SK-N-SH treated with all-trans-retinoic acid at 6 μM for 48 hours (cell line): ENCODE measurements at regions not wholly inside any gene's neighbourhood (a gene's known extent, or its start where the extent isn't known, plus 50 kb on each side); places are given as distances from the start of the nearest gene placed in this dataset.

ENCODE experiments used
- ISL1 ChIP-seq: fragments of 250-450 bp; sonication (Bioruptor Pico); IDR thresholded peaks from 2 replicates; pipeline ENCODE4 v2.1.2; 2022; ENCODE audit warnings: mild to moderate bottlenecking, moderate library complexity
- OSR1 ChIP-seq: fragments of 250-450 bp; sonication (Bioruptor Pico); IDR thresholded peaks from 2 replicates; pipeline ENCODE4 v1.8.0; 2022; ENCODE audit warnings: moderate library complexity, mild to moderate bottlenecking, inconsistent platforms
- SNAI2 ChIP-seq: fragments of 250-450 bp; sonication (Bioruptor Pico); IDR thresholded peaks from 2 replicates; pipeline ENCODE4 v1.5.0; 2020; ENCODE audit warnings: mild to moderate bottlenecking, moderate library complexity
- TCF4 ChIP-seq: fragments of 250-450 bp; sonication (Bioruptor Pico); IDR thresholded peaks from 2 replicates; pipeline ENCODE4 v1.8.0; 2021; ENCODE audit warnings: mild to moderate bottlenecking, moderate library complexity, borderline replicate concordance
- ZFP3 ChIP-seq: fragments of 250-450 bp; sonication (Bioruptor Pico); IDR thresholded peaks from 2 replicates; pipeline ENCODE4 v1.5.0; 2020; ENCODE audit warnings: mild to moderate bottlenecking, moderate library complexity
- ZNF565 ChIP-seq: fragments of 450-650 bp; formaldehyde crosslinking; conservative IDR thresholded peaks from 2 replicates; pipeline ENCODE4 v1.5.0; 2020; ENCODE audit warnings: low read depth, mild to moderate bottlenecking, moderate library complexity
- ZNF70 ChIP-seq: fragments of 450-650 bp; formaldehyde crosslinking; IDR thresholded peaks from 2 replicates; pipeline ENCODE4 v1.5.0; 2020; ENCODE audit warnings: mild to moderate bottlenecking, moderate library complexity
- TF ChIP-seq, protein P1 (sequence below): fragments of 250-450 bp; sonication (Bioruptor Pico); IDR thresholded peaks from 2 replicates; pipeline ENCODE4 v1.8.0; 2020; ENCODE audit warnings: mild to moderate bottlenecking, moderate library complexity, borderline replicate concordance
- TF ChIP-seq, protein P2 (sequence below): fragments of 250-450 bp; sonication (Bioruptor Pico); IDR thresholded peaks from 2 replicates; pipeline ENCODE4 v1.5.1; 2020; ENCODE audit warnings: low read depth, mild to moderate bottlenecking, moderate library complexity

DNA sequence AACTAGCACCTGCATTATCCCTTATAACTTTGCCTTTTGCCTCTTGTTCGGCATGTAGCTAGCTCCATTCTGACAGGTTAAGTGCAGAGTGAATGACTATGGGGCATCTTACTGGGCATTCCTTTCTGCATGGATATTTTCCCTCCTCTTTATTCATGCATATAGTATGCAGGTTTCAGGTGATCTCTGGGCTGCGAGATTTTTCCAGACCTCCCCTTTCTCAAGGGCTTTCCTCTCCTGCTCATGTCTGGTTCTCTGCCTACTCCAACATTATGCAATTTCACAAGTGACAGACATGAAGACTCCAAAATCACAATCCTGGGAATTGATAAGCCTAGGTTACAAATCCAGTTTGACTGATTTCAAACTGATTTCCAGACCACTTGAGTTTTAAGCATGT, 503.8 kb downstream of the NXPH1 start:
- no peak for TF ChIP-seq SNAI2 (CRISPR knock-in tag)
- TF ChIP-seq, protein P1, sequence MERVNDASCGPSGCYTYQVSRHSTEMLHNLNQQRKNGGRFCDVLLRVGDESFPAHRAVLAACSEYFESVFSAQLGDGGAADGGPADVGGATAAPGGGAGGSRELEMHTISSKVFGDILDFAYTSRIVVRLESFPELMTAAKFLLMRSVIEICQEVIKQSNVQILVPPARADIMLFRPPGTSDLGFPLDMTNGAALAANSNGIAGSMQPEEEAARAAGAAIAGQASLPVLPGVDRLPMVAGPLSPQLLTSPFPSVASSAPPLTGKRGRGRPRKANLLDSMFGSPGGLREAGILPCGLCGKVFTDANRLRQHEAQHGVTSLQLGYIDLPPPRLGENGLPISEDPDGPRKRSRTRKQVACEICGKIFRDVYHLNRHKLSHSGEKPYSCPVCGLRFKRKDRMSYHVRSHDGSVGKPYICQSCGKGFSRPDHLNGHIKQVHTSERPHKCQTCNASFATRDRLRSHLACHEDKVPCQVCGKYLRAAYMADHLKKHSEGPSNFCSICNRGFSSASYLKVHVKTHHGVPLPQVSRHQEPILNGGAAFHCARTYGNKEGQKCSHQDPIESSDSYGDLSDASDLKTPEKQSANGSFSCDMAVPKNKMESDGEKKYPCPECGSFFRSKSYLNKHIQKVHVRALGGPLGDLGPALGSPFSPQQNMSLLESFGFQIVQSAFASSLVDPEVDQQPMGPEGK (CRISPR knock-in tag) = no peak
- no peak for TF ChIP-seq ISL1 (CRISPR knock-in tag)
- TF ChIP-seq OSR1 = no peak
- TF ChIP-seq ZFP3 (CRISPR knock-in tag) = no peak
- TF ChIP-seq ZNF70 (CRISPR knock-in tag) = no peak
- TF ChIP-seq ZNF565 (CRISPR knock-in tag) = no peak
- no peak for TF ChIP-seq TCF4 (CRISPR knock-in tag)
- TF ChIP-seq, protein P2, sequence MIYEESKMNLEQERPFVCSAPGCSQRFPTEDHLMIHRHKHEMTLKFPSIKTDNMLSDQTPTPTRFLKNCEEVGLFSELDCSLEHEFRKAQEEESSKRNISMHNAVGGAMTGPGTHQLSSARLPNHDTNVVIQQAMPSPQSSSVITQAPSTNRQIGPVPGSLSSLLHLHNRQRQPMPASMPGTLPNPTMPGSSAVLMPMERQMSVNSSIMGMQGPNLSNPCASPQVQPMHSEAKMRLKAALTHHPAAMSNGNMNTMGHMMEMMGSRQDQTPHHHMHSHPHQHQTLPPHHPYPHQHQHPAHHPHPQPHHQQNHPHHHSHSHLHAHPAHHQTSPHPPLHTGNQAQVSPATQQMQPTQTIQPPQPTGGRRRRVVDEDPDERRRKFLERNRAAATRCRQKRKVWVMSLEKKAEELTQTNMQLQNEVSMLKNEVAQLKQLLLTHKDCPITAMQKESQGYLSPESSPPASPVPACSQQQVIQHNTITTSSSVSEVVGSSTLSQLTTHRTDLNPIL (CRISPR knock-in tag) = no peak
